Osteoblast (primary cell): ENCODE measurements at regions not wholly inside any gene's neighbourhood (a gene's known extent, or its start where the extent isn't known, plus 50 kb on each side); places are given as distances from the start of the nearest gene placed in this dataset.
A peak's percentile ranks its signal among the peaks of the same experiment; 100 is the strongest.

Experiments used
- DNase-seq: peaks from one replicate; pipeline ENCODE4 v3.0.0; 2011; ENCODE audit warnings: low spot score, mixed read lengths; ENCODE audit not compliant: insufficient read length; ENCODE audit errors: missing footprints
- H2AFZ ChIP-seq: 2 replicates; pipeline ENCODE4 v1.6.0; 2011; ENCODE audit warnings: mild to moderate bottlenecking, low read length
- H3K27ac ChIP-seq: 2 replicates; pipeline ENCODE4 v1.5.1; 2011; ENCODE audit warnings: mild to moderate bottlenecking, low read depth, low read length, moderate library complexity
- H3K27me3 ChIP-seq: 2 replicates; pipeline ENCODE4 v1.6.0; 2012; ENCODE audit warnings: mild to moderate bottlenecking, control low read depth, inconsistent platforms, low read length, moderate library complexity; ENCODE audit not compliant: insufficient read depth
- H3K36me3 ChIP-seq: 2 replicates; pipeline ENCODE4 v1.5.1; 2011; ENCODE audit warnings: mild to moderate bottlenecking, low read length, control low read depth, moderate library complexity; ENCODE audit not compliant: insufficient read depth
- H3K4me1 ChIP-seq: 2 replicates; pipeline ENCODE4 v1.5.1; 2011; ENCODE audit warnings: mild to moderate bottlenecking, low read length, control low read depth, moderate library complexity; ENCODE audit not compliant: insufficient read depth
- H3K4me2 ChIP-seq: 2 replicates; pipeline ENCODE4 v1.6.0; 2011; ENCODE audit warnings: mild to moderate bottlenecking, low read length; ENCODE audit not compliant: insufficient read depth
- H3K4me3 ChIP-seq: fragments of 200-600 bp; sonication (generic); 3 replicates; pipeline ENCODE4 v1.5.1; 2012; ENCODE audit warnings: mild to moderate bottlenecking, low read length, inconsistent platforms; ENCODE audit not compliant: insufficient read depth
- H3K79me2 ChIP-seq: 2 replicates; pipeline ENCODE4 v1.6.0; 2012; ENCODE audit warnings: mild to moderate bottlenecking, low read length, control low read depth, inconsistent platforms; ENCODE audit not compliant: insufficient read depth
- H3K9me3 ChIP-seq: 2 replicates; pipeline ENCODE4 v1.5.1; 2011; ENCODE audit warnings: low read depth, low read length, control low read depth
- H4K20me1 ChIP-seq: 2 replicates; pipeline ENCODE4 v1.6.0; 2012; ENCODE audit warnings: mild to moderate bottlenecking, low read length, control low read depth; ENCODE audit not compliant: insufficient read depth
- CTCF ChIP-seq: IDR thresholded peaks from 2 replicates; pipeline ENCODE4 v1.5.1; 2011; ENCODE audit warnings: mild to moderate bottlenecking, low read depth, low read length, moderate library complexity; ENCODE audit errors: extremely low read depth

DNA sequence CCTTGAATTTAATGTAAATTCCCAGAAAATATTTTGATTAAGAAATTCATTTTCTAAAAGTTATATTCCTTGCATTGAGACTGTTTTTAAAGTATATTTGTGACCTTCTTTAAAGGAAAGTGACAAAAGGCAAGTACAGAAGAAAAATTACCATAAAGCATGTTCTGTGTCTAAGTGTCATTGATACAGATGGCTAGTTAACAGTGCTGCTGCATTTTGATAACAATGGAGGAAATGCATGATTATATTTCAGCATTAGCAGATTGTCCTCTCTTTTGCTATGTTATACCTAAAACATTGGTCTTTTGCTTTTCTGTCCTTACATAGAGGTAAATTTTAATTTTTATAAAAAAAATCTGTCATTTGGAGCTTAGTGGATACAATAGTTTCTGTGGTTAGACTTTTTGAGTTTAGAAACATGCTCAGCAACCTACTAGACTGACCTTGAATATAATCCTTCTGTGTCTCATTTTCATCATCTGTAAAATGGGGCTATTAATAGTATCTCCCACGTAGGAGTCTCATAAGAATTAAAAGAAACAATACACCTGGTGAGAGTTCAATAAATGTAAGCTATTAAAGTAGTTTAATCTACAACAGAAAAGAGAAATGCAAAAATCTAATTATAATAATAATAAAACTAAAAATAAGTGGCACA is 51.1 kb upstream of the RGS21 start:
- Histone ChIP-seq H2AFZ (no peak overlapping the region), H3K4me2 (no peak overlapping the region), H3K27ac (no peak overlapping the region), H4K20me1 (no peaks in the 10 kb centered on the region), H3K4me3 (no peak overlapping the region), H3K9me3 (no peaks in the 10 kb centered on the region), H3K4me1 (peaks cover 15% of the 10 kb centered on the region), H3K36me3 (no peaks in the 10 kb centered on the region), H3K79me2 (no peaks in the 10 kb centered on the region), H3K27me3 (no peaks in the 10 kb centered on the region)
- no peak for DNase-seq
- no peak for TF ChIP-seq CTCF

DNA sequence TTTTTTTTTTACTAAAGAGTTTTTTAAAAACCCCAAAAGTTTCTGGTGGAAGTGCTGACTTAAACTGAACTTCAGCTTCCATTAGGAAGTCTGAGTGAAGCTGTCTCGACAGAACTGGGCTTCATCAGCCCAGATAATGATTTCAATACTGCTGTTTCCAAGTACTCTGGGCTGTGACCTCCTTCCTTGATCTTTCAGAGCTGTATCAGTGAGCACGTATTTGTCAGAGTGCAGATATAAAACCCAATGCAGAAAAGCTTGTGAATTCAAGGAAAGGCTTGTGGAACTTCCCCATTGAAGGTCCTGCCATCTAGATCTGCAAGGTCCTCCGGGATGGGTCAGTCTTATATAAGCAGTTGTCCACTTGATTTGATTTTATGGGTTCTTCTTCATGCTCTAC is 50.1 kb upstream of the RGS21 start:
- no peaks in the 10 kb centered on the region for H3K27me3 ChIP-seq
- no peak overlapping the region for H3K4me3 ChIP-seq
- H2AFZ ChIP-seq: peak overlapping the region; percentile 53
- TF ChIP-seq CTCF: no peak
- H3K27ac ChIP-seq: no peak overlapping the region
- no peaks in the 10 kb centered on the region for H3K79me2 ChIP-seq
- no peaks in the 10 kb centered on the region for H3K36me3 ChIP-seq
- H4K20me1 ChIP-seq: no peaks in the 10 kb centered on the region
- H3K9me3 ChIP-seq: no peaks in the 10 kb centered on the region
- DNase-seq: no peak
- H3K4me1 ChIP-seq: peaks cover 15% of the 10 kb centered on the region
- H3K4me2 ChIP-seq: no peak overlapping the region
